Tibial artery (tissue), 4 donors: ENCODE measurements at regions not wholly inside any gene's neighbourhood (a gene's known extent, or its start where the extent isn't known, plus 50 kb on each side); places are given as distances from the start of the nearest gene placed in this dataset.
"Not testable (repeated sequence)": the region's sequence is repeated elsewhere in the genome, so short reads cannot be mapped to it uniquely, and the experiment has no call there.

Experiments used
- DNase-seq, 2 donors: peaks; one replicate each; pipeline ENCODE4 v3.0.0-alpha.2; 2019
- H3K27ac ChIP-seq, 2 donors: fragments of 200-600 bp; sonication (generic) in 1 of 2; 1 replicate in 1 of 2; 2 replicates in 1 of 2; pipeline ENCODE4 v1.5.1; 2018 to 2019; ENCODE audit warnings: mild to moderate bottlenecking in 1 of 2
- H3K27me3 ChIP-seq, 2 donors: fragments of 200-600 bp; sonication (generic) in 1 of 2; one replicate each; pipeline versions ENCODE4 v1.5.1 to v1.6.0; 2016 to 2019
- H3K36me3 ChIP-seq, 3 donors: fragments of 200-600 bp; sonication (generic) in 2 of 3; one replicate each; pipeline ENCODE4 v1.5.1; 2016 to 2019; ENCODE audit warnings: mild to moderate bottlenecking in 2 of 3
- H3K4me1 ChIP-seq, 4 donors: fragments of 200-600 bp; sonication (generic) in 2 of 4; 1 replicate in 3 of 4; 2 replicates in 1 of 4; pipeline ENCODE4 v1.5.1; 2016 to 2019
- H3K4me3 ChIP-seq, 2 donors: fragments of 200-600 bp; sonication (generic) in 1 of 2; 1 replicate in 1 of 2; 2 replicates in 1 of 2; pipeline ENCODE4 v1.5.1; 2018 to 2019; ENCODE audit warnings: mild to moderate bottlenecking in 2 of 2
- H3K9me3 ChIP-seq, 3 donors: fragments of 200-600 bp; sonication (generic) in 1 of 3; one replicate each; pipeline ENCODE4 v1.5.1; 2016 to 2019
- CTCF ChIP-seq, 2 experiments: fragments of 200-600 bp in 1 of 2; fragments of 450-650 bp in 1 of 2; IDR thresholded peaks; one replicate each; pipeline ENCODE4 v1.5.1; 2017 to 2019; ENCODE audit warnings: antibody characterized with exemption in 2 of 2, mild to moderate bottlenecking in 1 of 2, moderate library complexity in 1 of 2
- intact Hi-C: fragments of 100-400 bp; cut with DNase I; formaldehyde crosslinking; loops from one replicate; pipeline ENCODE4 v1.15.0; 2023; ENCODE audit warnings: low total_unique reads

GRCh38 chr18:55893948-55894347, 306.0 kb upstream of the TCF4 start:
- Histone ChIP-seq H3K4me1 (no peaks in the 10 kb centered on the region), H3K9me3 (no peaks in the 10 kb centered on the region), H3K36me3 (no peaks in the 10 kb centered on the region), H3K27me3 (no peaks in the 10 kb centered on the region), H3K4me3 (no peak overlapping the region), H3K27ac (no peak overlapping the region)
- TF ChIP-seq CTCF (IDR thresholded peaks at IDR 0.05), result no peak
- no peak for DNase-seq
- intact Hi-C loops, result no loop called here

GRCh38 chr18:55892862-55893813, 305.1 kb upstream of the TCF4 start:
- H3K4me3 ChIP-seq, DNase-seq, H3K27me3 ChIP-seq, H3K9me3 ChIP-seq, H3K4me1 ChIP-seq, H3K36me3 ChIP-seq, H3K27ac ChIP-seq, intact Hi-C loops: not testable (repeated sequence)

- DNase-seq, result no peak
- no peak for TF ChIP-seq CTCF (IDR thresholded peaks at IDR 0.05)
- intact Hi-C loops, result no loop called here
- no peak overlapping the region for H3K27ac ChIP-seq
- H3K4me3 ChIP-seq, result no peak overlapping the region
- peaks cover 0 to 5% (median 0%) of the 10 kb centered on the region in 3 donors for H3K9me3 ChIP-seq
- H3K4me1 ChIP-seq, result no peaks in the 10 kb centered on the region
- H3K36me3 ChIP-seq, result no peaks in the 10 kb centered on the region
- no peaks in the 10 kb centered on the region for H3K27me3 ChIP-seq
These were observed 298.9 kb upstream of the TCF4 start for GRCh38 chr18:55886886-55887285.

- Histone ChIP-seq H3K27me3 (no peaks in the 10 kb centered on the region), H3K27ac (no peak overlapping the region), H3K4me3 (no peak overlapping the region), H3K9me3 (peaks cover 0 to 5% (median 0%) of the 10 kb centered on the region in 3 donors), H3K36me3 (no peaks in the 10 kb centered on the region), H3K4me1 (no peaks in the 10 kb centered on the region)
- no peak for TF ChIP-seq CTCF (IDR thresholded peaks at IDR 0.05)
- intact Hi-C loops, result no loop called here
- no peak for DNase-seq
These were observed 296.5 kb upstream of the TCF4 start for GRCh38 chr18:55884498-55884897.

- no peaks in the 10 kb centered on the region for H3K36me3 ChIP-seq
- H3K27ac ChIP-seq, result no peak overlapping the region
- H3K9me3 ChIP-seq, result no peaks in the 10 kb centered on the region
- no peaks in the 10 kb centered on the region for H3K4me1 ChIP-seq
- DNase-seq, result no peak
- H3K27me3 ChIP-seq, result no peaks in the 10 kb centered on the region
- no peak overlapping the region for H3K4me3 ChIP-seq
- intact Hi-C loops, result no loop called here
- TF ChIP-seq CTCF (IDR thresholded peaks at IDR 0.05), result no peak
These were observed 292.6 kb upstream of the TCF4 start for GRCh38 chr18:55880617-55881016.

- no peak for DNase-seq
- Histone ChIP-seq H3K4me1 (no peaks in the 10 kb centered on the region), H3K9me3 (no peaks in the 10 kb centered on the region), H3K36me3 (no peaks in the 10 kb centered on the region), H3K27me3 (no peaks in the 10 kb centered on the region), H3K4me3 (no peak overlapping the region), H3K27ac (no peak overlapping the region)
- no peak for TF ChIP-seq CTCF (IDR thresholded peaks at IDR 0.05)
- intact Hi-C loops, result no loop called here
These were observed 291.3 kb upstream of the TCF4 start for GRCh38 chr18:55879331-55879730.
